HG03045 (cell line): ENCODE measurements at regions not wholly inside any gene's neighbourhood (a gene's known extent, or its start where the extent isn't known, plus 50 kb on each side); places are given as distances from the start of the nearest gene placed in this dataset.

ENCODE experiments used
- ATAC-seq: cut with Tn5 transposase; IDR thresholded peaks from one replicate; pipeline ENCODE4 v1.9.1; 2021; ENCODE audit warnings: mild to moderate bottlenecking, moderate library complexity; ENCODE audit not compliant: unreplicated experiment

DNA sequence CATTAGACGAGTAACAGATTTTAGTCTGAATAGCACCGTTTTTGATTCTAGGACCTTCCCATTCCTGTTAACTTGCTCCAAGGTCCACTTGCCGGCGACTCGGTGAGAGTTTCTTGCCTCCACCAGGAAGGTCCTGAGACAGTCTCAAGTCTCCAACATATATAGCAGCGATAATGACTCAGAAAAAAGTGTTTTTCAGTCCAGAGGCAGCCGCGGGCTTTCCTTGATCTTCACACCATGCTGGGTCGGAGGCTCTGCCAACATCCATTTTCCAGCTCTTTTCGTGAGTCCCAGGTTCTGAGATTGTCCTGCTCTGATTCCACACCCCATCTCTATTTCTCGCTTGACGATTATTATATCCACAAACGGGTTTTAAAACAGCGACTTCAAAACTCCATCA is 170.5 kb downstream of the GPX5 start:
- no peak for ATAC-seq

DNA sequence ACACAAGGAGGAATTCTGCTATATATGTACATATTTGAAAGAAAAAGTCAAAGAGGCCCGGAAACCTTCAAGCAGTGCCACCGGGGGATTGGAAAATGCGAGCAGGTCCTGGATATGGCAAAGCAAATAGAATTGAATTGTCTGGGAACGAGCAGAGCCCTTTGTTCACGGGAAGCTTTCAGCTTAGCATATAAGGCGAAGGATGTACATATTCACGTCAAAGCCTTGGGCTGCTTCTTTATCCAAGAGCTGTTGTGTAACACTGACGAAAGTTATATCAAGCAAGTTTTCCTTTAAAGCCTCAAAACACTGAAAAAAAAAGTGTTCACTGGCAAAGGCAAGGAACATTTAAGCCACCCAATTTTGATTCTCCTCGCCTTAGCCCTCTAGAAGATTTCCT is 171.0 kb downstream of the GPX5 start:
- ATAC-seq: no peak

DNA sequence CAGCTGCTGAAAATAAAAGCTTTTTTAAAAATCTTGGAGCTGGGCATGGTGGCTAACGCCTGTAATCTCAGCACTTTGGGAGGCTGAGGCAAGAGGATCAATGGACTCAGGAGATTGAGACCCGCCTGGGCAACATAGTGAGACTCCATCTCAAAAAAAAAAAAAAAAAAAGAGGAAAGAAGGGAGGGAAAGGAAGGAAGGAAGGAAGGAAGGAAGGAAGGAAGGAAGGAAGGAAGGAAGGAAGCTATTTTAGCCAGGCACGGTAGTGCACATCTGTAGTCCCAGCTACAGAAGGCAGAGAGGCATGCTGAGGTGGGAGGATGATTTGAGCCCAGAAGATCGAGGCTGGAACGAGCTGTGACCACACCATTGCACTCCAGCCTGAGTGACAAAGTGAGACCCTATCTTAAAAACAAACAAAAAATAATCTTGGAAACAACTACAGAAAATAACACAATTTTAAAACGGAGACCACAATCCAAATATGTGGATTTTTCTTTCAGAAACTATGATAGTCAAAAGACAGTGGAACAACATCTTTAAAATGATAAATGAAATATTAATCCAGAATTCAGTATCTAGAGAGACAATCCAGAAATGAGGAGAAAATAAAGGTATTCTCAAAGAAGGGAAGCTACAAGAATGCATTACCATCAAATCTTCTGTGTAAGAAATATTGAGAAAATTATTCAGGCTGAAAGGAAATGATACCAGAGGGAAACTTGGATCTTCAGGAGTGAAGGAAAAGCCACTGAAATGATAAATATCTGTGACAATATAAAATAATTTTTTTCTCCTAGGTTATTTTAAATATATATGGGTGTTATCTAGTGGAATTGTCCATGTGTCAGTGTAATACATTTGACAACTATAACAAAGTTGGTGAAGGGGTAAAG is 182.0 kb downstream of the GPX5 start:
- no peak for ATAC-seq

DNA sequence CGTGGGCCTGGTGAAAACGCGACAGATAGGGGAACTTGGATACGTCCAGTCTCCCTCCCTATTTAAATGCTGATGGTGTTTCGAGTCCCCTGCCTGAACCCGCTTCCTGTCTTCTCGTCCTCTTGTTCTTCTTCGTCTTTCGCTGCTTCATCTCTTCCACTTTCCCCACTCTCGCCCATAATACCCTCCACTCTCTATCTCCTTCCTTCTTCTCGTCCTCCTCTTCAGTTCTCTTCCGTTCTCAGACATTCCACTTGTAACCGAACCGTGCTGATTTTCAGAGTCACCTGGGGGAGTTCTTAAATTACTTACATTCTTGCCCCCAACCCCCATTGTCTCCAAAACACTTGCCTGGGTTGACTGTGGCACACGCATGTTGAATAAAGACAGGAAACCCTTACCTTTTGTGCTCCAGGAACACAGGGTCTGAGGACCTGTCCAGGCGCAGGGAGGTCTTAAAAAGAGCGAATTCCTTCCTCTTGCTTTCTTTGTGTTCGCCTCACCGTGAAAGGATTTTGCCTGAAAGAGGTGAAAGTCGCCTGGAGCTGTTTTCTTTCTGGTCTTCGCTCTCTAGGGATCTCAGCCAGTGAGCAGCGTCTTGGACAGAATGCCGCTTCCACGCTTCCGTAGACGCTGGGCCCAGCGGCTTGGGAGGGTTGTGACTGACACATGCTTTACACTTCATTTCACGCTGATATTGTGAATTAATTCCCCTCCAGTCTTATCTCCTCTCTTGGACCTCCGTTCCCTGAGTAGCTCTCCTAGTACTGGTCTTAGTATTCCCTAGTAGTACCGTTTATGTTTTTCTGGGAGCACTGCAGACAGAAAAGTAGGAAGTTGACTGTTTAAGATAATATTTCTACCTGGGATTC is 184.0 kb downstream of the GPX5 start:
- no peak for ATAC-seq

- no peak for ATAC-seq
These were observed 184.9 kb downstream of the GPX5 start for GRCh38 chr6:28710466-28711191.

GRCh38 chr6:28711325-28711724 is 185.6 kb downstream of the GPX5 start:
- ATAC-seq: no peak

- ATAC-seq: no peak
These were observed 186.2 kb downstream of the GPX5 start for GRCh38 chr6:28711788-28712341.

DNA sequence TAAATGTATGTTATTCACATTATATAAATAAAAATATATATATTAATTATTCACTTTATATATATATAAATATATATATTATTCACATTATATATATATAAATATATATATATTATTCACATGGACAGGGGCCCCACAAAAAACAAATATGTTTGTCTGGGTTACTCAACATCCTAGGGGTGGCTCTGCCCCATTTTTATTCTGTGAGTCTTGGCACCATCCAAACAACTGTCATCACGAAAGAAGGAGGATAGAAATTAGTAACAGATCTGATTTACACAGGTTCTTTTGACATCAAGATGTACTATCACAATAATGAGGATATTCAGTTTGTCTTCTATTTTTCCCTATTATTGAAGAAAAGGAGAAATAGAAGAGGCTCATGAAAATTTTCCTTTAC is 187.3 kb downstream of the GPX5 start:
- no peak for ATAC-seq

GRCh38 chr6:28719275-28719940 is 193.7 kb downstream of the GPX5 start:
- ATAC-seq: no peak

DNA sequence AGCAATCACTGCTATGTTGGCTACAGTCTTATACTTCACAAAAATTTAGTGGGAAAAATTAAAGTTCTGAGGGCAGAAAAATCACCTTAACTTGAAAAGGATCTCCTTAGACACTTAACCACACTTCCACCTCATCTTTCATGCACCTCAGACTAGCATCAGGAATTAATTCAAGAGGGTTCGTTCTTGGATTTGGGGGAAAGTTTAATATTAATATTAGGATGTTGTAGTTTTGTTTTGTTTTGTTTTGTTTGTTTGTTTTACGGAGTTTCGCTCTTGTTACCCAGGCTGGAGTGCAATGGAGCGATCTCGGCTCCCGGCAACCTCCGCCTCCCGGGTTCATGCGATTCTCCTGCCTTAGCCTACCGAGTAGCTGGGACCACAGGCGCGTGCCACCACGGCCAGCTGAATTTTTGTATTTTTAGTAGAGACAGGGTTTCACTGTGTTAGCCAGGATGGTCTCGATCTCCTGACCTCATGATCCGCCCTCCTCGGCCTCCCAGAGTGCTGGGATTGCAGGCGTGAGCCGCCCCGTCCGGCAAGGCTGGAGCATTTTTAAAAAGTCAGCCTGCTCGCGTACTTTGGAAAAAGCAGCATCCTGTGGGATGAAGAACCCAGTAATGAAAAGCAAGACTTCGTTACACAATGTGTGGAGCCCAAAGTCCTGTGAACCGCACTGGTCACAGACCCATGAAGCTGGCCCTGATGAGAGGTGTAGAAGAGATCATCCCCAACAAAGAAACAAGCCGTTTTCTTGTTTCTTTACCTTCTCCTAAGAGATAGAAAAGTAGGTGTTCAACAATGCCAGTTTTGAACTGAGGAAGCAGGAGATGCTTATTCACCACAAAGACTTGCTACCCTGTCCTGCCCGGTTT is 194.9 kb downstream of the GPX5 start:
- no peak for ATAC-seq

GRCh38 chr6:28721372-28721771 is 195.7 kb downstream of the GPX5 start:
- ATAC-seq: no peak

DNA sequence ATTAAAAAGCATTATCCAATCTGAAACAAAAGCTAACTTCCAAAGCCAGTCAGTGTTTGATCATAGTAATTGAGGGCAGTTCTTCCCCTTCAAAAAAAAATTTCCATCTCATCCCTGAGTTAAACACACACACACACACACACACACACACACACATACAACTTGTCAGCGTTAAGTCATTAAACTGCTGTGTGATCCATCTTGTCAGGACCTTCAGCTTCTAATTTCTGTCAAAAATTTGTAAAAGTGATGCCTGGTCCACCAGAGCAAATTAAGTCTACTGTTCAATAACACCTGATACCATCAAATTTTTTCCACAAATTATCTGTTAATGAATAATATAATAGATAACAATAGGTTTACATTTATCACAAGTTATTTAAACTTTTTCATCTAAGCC is 198.7 kb downstream of the GPX5 start:
- no peak for ATAC-seq

DNA sequence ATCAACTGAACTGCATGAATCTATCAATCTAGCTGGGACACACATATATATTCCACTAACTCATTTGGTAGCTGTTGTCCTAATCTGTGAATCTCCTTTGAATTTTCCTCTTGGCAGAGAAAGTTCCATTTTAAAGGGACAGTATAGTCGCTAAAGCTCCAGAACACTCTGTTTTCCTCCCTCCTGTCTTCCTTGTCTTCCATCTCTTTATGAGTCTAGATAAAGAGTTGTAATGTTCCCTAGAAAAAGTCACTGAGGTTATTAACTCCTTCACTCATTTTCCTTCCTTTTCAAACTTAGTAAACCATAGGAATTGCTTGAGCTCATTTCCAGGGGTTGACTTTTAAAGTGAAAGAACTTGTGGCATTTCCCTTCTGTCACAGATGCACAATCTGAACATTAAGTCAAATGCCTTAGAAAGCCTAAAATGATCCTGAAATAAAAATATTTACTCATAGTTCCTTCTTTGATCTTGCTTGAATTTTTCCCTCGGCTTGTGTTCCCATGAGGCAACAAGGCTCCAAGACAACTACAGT is 198.4 kb downstream of the TRIM27 start:
- no peak for ATAC-seq

- no peak for ATAC-seq
These were observed 197.9 kb downstream of the TRIM27 start for GRCh38 chr6:28725890-28726348.

GRCh38 chr6:28726569-28727309 is 197.0 kb downstream of the TRIM27 start:
- ATAC-seq: no peak

DNA sequence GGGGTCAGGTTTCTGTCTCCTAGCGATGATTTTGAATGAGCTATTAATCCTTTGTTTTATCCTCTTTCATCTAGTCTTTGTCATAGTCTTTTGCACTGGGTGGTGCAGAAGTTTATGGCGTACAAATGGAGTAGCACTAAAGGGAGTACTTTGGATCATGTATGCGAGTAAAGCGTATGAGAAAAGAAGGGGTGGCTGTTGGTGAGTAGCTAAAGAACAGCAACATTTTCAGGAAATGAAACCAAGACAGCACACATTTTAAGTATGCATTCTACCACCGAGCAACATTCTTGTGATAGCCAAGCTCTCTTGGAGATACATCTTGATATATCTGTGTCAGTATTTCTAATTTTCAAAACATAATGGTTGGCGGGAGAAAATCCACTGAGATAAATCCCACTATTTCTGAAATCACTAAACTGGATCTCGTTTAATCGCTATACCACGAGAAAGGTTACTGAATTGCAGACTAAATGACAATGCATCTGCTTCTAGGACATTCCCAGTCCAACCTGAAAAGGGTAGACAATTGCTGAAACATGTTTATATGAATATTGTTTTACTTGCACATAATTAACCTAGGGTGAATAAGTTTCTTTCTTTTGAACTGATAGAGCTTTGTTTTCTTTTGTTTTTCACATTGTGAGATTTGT is 196.1 kb downstream of the TRIM27 start:
- no peak for ATAC-seq

DNA sequence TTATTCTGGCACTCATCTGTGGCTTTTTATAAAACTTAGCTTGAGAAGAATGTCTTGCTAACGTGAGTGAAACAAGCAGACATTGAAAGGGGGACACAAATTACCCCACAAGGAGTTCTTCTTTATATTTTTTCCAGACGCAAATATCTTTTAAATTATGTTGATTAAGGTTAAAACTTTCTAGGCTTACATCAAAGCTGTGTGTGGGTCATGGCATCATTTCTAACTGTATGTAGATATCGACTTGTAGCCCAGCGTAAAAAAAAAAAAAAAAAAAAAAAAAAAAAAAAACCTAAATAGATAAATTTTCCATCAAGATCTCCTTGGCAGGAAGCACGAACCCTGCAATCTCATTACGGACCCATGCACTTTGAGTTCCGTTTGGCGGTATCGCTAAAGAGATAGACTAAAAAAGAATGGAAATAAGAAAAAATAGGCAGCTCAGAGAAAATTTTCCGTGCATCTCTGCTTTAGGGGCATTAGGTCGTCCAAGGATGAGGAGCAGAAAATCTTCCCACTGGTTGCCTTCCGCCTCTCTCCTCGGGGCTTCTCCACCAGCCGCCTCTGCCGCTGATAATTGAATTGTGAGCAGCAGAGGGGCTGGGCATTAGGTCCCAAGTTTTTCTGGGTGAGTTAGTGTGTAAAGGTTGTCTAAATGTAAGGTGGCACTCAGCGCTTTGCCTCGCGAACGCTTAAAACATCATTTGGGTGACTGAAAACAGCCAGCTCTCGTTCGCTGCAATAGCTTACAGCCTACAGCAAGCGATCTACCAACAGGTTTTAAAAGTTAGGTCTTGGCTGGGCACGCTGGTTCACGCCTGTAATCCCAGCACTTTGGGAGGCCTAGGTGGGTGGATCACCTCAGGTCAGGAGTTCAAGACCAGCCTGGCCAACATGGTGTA is 194.0 kb downstream of the TRIM27 start:
- no peak for ATAC-seq
